HFFc6 (cell line): ENCODE measurements at regions not wholly inside any gene's neighbourhood (a gene's known extent, or its start where the extent isn't known, plus 50 kb on each side); places are given as distances from the start of the nearest gene placed in this dataset.

Experiments used
- DNase-seq: peaks from one replicate; pipeline ENCODE4 v3.0.0-alpha.2; 2018
- H3K27ac Mint-ChIP-seq: 2 replicates; pipeline ENCODE4 v1.8.0; 2020; ENCODE audit warnings: mild to moderate bottlenecking, mixed read lengths
- H3K27me3 Mint-ChIP-seq: 2 replicates; pipeline ENCODE4 v1.8.0; 2021; ENCODE audit warnings: mild to moderate bottlenecking, moderate library complexity, mixed read lengths; ENCODE audit not compliant: insufficient read depth
- H3K36me3 Mint-ChIP-seq: 2 replicates; pipeline ENCODE4 v1.8.0; 2021; ENCODE audit warnings: low read depth, mixed read lengths
- H3K4me1 Mint-ChIP-seq: 2 replicates; pipeline ENCODE4 v1.8.0; 2020; ENCODE audit warnings: low read depth, mixed read lengths
- H3K4me3 Mint-ChIP-seq: 2 replicates; pipeline ENCODE4 v1.8.0; 2020; ENCODE audit warnings: mild to moderate bottlenecking, moderate library complexity, mixed read lengths
- H3K9me3 Mint-ChIP-seq: 2 replicates; pipeline ENCODE4 v1.8.0; 2020; ENCODE audit warnings: mild to moderate bottlenecking, mixed read lengths
- TF ChIP-seq, protein P1 (sequence below): fragments of 200-600 bp; sonication (generic); IDR thresholded peaks from 2 replicates; pipeline ENCODE4 v1.5.0; 2021; ENCODE audit warnings: antibody characterized with exemption, mild to moderate bottlenecking

DNA sequence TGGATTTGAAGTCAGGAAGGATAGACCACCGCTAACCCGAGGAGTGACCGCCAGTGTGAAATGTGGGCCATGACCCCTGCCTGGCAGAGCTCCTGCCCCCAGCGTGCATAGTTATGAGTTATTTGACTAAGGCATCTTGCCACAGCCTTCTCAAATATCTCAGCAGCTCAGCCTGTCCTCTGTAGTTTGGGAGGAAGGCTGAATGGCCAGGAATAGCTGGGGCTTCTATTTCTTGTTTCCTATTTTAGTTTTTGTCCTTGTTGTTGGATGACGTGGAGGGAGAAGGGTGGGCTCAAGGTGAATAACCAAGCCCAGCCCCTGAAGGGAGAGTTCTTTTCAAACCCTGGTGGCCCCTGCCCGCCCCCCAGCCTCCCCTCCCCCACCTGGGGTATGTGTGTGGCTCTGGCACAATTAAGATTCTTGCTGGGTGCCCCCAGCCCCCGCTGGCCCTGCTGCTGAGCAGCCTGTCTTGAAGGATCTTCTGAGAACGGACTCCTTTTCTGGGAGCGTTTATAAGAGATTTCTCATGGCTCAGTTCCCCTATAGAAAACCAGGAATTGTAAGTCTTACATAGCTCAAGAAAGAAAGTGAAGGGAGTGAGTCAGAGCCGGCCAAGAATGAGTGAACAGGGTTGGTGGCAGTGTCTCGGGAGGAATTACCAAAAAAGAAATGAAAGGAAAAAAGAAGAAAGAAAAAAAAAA, 157.4 kb downstream of the GLI2 start:
- Mint-ChIP-seq H3K9me3 (no peaks in the 10 kb centered on the region), H3K4me1 (peaks cover 64% of the 10 kb centered on the region), H3K4me3 (peak overlapping the region; percentile 60), H3K27ac (peak overlapping the region; percentile 75), H3K27me3 (peaks cover 10% of the 10 kb centered on the region), H3K36me3 (peaks cover 32% of the 10 kb centered on the region)
- DNase-seq, result peak; percentile 49
- TF ChIP-seq, protein P1, sequence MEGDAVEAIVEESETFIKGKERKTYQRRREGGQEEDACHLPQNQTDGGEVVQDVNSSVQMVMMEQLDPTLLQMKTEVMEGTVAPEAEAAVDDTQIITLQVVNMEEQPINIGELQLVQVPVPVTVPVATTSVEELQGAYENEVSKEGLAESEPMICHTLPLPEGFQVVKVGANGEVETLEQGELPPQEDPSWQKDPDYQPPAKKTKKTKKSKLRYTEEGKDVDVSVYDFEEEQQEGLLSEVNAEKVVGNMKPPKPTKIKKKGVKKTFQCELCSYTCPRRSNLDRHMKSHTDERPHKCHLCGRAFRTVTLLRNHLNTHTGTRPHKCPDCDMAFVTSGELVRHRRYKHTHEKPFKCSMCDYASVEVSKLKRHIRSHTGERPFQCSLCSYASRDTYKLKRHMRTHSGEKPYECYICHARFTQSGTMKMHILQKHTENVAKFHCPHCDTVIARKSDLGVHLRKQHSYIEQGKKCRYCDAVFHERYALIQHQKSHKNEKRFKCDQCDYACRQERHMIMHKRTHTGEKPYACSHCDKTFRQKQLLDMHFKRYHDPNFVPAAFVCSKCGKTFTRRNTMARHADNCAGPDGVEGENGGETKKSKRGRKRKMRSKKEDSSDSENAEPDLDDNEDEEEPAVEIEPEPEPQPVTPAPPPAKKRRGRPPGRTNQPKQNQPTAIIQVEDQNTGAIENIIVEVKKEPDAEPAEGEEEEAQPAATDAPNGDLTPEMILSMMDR, result no peak

- peaks cover 55% of the 10 kb centered on the region for H3K4me1 Mint-ChIP-seq
- peaks cover 31% of the 10 kb centered on the region for H3K36me3 Mint-ChIP-seq
- TF ChIP-seq, protein P1, result no peak
- H3K27ac Mint-ChIP-seq, result peak overlapping the region; percentile 75
- H3K9me3 Mint-ChIP-seq, result no peaks in the 10 kb centered on the region
- H3K27me3 Mint-ChIP-seq, result peaks cover 10% of the 10 kb centered on the region
- H3K4me3 Mint-ChIP-seq, result no peak overlapping the region; the same call in 1 of the 2 replicates
- no peak for DNase-seq
These were observed 158.3 kb downstream of the GLI2 start for GRCh38 chr2:120893811-120894584.

DNA sequence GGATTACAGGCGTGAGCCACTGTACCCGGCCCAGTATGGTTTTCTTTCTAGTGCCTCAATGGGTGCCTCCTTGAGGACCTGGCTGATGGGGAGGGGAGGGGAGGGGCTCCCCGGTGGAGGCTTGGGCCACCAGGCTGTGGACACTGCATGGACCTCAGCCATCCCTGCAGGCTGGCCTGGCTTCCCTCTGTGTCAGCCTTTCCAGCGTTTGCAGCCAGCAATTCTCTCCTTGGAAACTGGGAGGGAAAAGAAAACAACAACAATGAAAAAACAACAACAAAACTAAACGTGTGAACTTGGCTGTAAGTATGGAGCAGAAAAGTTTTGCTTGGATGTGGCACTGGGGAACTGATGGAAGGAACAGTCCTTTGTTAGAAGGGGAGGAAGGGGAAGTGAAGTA, 159.3 kb downstream of the GLI2 start:
- peaks cover 48% of the 10 kb centered on the region for H3K4me1 Mint-ChIP-seq
- peaks cover 22% of the 10 kb centered on the region for H3K36me3 Mint-ChIP-seq
- H3K27me3 Mint-ChIP-seq, result peaks cover 8% of the 10 kb centered on the region
- H3K27ac Mint-ChIP-seq, result peak overlapping the region; percentile 70; the same call in 1 of the 2 replicates
- no peaks in the 10 kb centered on the region for H3K9me3 Mint-ChIP-seq
- H3K4me3 Mint-ChIP-seq, result no peak overlapping the region
- TF ChIP-seq, protein P1, result no peak
- DNase-seq, result no peak

DNA sequence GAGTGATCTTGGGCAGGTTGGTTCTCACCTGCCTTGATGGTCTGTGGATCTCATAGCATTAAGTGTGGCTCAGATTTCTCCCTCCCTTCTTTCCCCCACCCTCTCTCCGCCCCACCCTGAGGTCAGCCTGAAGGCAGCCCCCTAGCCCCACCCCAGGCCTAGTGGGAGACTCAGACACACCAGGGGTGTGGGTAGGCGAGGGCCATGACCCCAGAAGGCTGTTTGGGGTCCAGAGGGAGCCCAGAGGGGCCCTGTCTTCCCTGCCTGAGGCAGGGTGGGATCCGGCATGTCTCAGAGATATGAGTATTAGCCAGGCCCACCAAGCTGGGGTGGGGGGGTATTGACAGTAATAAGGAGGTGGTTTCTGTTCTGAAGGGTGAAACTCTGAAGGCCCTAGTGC, 160.5 kb downstream of the GLI2 start:
- DNase-seq, result no peak
- no peaks in the 10 kb centered on the region for H3K9me3 Mint-ChIP-seq
- no peak overlapping the region for H3K4me3 Mint-ChIP-seq
- H3K4me1 Mint-ChIP-seq, result peaks cover 47% of the 10 kb centered on the region
- H3K27me3 Mint-ChIP-seq, result peaks cover 6% of the 10 kb centered on the region
- peak overlapping the region; percentile 18 for H3K27ac Mint-ChIP-seq
- TF ChIP-seq, protein P1, result no peak
- peaks cover 24% of the 10 kb centered on the region for H3K36me3 Mint-ChIP-seq

- Mint-ChIP-seq H3K27me3 (peaks cover 6% of the 10 kb centered on the region), H3K4me1 (peaks cover 46% of the 10 kb centered on the region), H3K36me3 (peaks cover 19% of the 10 kb centered on the region; the same call in 1 of the 2 replicates), H3K9me3 (no peaks in the 10 kb centered on the region), H3K27ac (peak overlapping the region; percentile 35; the same call in 1 of the 2 replicates), H3K4me3 (no peak overlapping the region; the same call in 1 of the 2 replicates)
- TF ChIP-seq, protein P1, result no peak
- no peak for DNase-seq
These were observed 161.2 kb downstream of the GLI2 start for GRCh38 chr2:120896901-120897300.
